Trophoblast cell (in vitro differentiated cells and primary cell): ENCODE measurements at regions not wholly inside any gene's neighbourhood (a gene's known extent, or its start where the extent isn't known, plus 50 kb on each side); places are given as distances from the start of the nearest gene placed in this dataset.

Experiments
- DNase-seq, 2 donors: peaks; one replicate each; pipeline ENCODE4 v3.0.0-alpha.2; 2016
- H2AFZ ChIP-seq: 2 replicates; pipeline ENCODE4 v1.6.1; 2013; ENCODE audit warnings: low read length, moderate library complexity, mild to moderate bottlenecking; ENCODE audit not compliant: insufficient read depth, poor library complexity
- H2AK5ac ChIP-seq: 2 replicates; pipeline ENCODE4 v1.6.1; 2013; ENCODE audit warnings: mild to moderate bottlenecking, low read length
- H2BK120ac ChIP-seq: 2 replicates; pipeline ENCODE4 v1.6.1; 2013; ENCODE audit warnings: low read length, mild to moderate bottlenecking, moderate library complexity; ENCODE audit not compliant: insufficient read depth, poor library complexity
- H2BK12ac ChIP-seq: 2 replicates; pipeline ENCODE4 v1.6.1; 2013; ENCODE audit warnings: mild to moderate bottlenecking, low read length, moderate library complexity
- H2BK5ac ChIP-seq: 2 replicates; pipeline ENCODE4 v1.6.1; 2013; ENCODE audit warnings: low read length, low read depth, moderate library complexity, mild to moderate bottlenecking; ENCODE audit not compliant: poor library complexity
- H3K14ac ChIP-seq: 2 replicates; pipeline ENCODE4 v1.6.1; 2013; ENCODE audit warnings: mild to moderate bottlenecking, low read length
- H3K18ac ChIP-seq: 2 replicates; pipeline ENCODE4 v1.6.1; 2013; ENCODE audit warnings: mild to moderate bottlenecking, low read length
- H3K23ac ChIP-seq: 2 replicates; pipeline ENCODE4 v1.6.1; 2013; ENCODE audit warnings: low read length
- H3K27ac ChIP-seq: 2 replicates; pipeline ENCODE4 v1.5.1; 2013; ENCODE audit warnings: low read depth, mild to moderate bottlenecking, inconsistent platforms, low read length, moderate library complexity
- H3K27me3 ChIP-seq: 2 replicates; pipeline ENCODE4 v1.6.1; 2013; ENCODE audit warnings: inconsistent platforms, mild to moderate bottlenecking, low read length, moderate library complexity; ENCODE audit not compliant: insufficient read depth
- H3K36me3 ChIP-seq, 2 experiments: 1 replicate in 1 of 2; 2 replicates in 1 of 2; pipeline ENCODE4 v1.6.1; 2013; ENCODE audit warnings: low read length in 2 of 2, mild to moderate bottlenecking in 2 of 2, moderate library complexity in 1 of 2; ENCODE audit not compliant: insufficient read depth in 2 of 2, control insufficient read depth in 1 of 2
- H3K4ac ChIP-seq: 2 replicates; pipeline ENCODE4 v1.6.1; 2013; ENCODE audit warnings: low read depth, mild to moderate bottlenecking, low read length, moderate library complexity
- H3K4me1 ChIP-seq, 2 experiments: 1 replicate in 1 of 2; 2 replicates in 1 of 2; pipeline ENCODE4 v1.6.1; 2013; ENCODE audit warnings: low read length in 2 of 2, mild to moderate bottlenecking in 2 of 2, moderate library complexity in 1 of 2; ENCODE audit not compliant: insufficient read depth in 2 of 2, control insufficient read depth in 1 of 2
- H3K4me2 ChIP-seq: 2 replicates; pipeline ENCODE4 v1.6.1; 2013; ENCODE audit warnings: inconsistent platforms, mild to moderate bottlenecking, low read length, moderate library complexity
- H3K4me3 ChIP-seq: 2 replicates; pipeline ENCODE4 v1.5.1; 2013; ENCODE audit warnings: mild to moderate bottlenecking, low read depth, low read length, inconsistent platforms
- H3K79me1 ChIP-seq: one replicate; pipeline ENCODE4 v1.6.1; 2013; ENCODE audit warnings: low read length
- H3K79me2 ChIP-seq: 2 replicates; pipeline ENCODE4 v1.6.1; 2013; ENCODE audit warnings: low read length, mild to moderate bottlenecking; ENCODE audit not compliant: control insufficient read depth, insufficient read depth, poor library complexity
- H3K9ac ChIP-seq: 2 replicates; pipeline ENCODE4 v1.6.1; 2013; ENCODE audit warnings: mild to moderate bottlenecking, low read length
- H3K9me3 ChIP-seq: 2 replicates; pipeline ENCODE4 v1.6.1; 2013; ENCODE audit warnings: low read depth, mild to moderate bottlenecking, control low read depth, inconsistent platforms, low read length; ENCODE audit not compliant: insufficient read depth
- H4K12ac ChIP-seq: 2 replicates; pipeline ENCODE4 v1.6.1; 2013; ENCODE audit warnings: low read depth, mild to moderate bottlenecking, low read length, moderate library complexity
- H4K8ac ChIP-seq: 2 replicates; pipeline ENCODE4 v1.6.1; 2013; ENCODE audit warnings: low read depth, mild to moderate bottlenecking, low read length, moderate library complexity
- H4K91ac ChIP-seq: one replicate; pipeline ENCODE4 v1.6.1; 2013; ENCODE audit warnings: low read depth, mild to moderate bottlenecking, low read length, moderate library complexity
- WGBS: extraction: QIAGEN DNeasy Blood & Tissue Kit; methylation state at CpG from one replicate; pipeline ENCODE4 v1.1.7; 2013; ENCODE audit warnings: missing lambda C conversion rate; ENCODE audit not compliant: insufficient read length, insufficient coverage; ENCODE audit errors: extremely low coverage; 5-methylcytosine and 5-hydroxymethylcytosine counted together

DNA sequence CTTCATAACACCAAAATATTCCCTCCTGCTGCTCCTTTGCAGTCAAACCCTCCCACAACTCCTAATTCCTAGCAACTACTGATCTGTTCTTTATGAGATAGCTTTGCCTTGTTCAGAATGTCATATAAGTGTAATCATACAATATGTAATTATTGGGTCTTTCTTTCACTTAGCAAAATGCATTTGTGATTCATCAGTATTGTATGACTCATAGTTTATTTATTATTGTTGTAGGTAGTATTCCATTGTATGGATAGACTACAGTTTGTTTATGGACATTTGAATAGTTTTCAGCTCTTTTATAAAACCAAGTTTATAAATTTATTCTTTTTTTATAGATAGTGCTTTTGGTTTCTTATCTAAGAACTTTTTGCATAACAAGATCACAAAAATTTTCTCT lies 468.2 kb upstream of the KIF2A start:
- no peak overlapping the region for H3K4me2 ChIP-seq
- no peak overlapping the region for H4K8ac ChIP-seq
- H2BK12ac ChIP-seq = no peak overlapping the region
- no peak overlapping the region for H3K23ac ChIP-seq
- peaks cover 1% of the 10 kb centered on the region for H3K9me3 ChIP-seq
- no peak overlapping the region for H2BK5ac ChIP-seq
- no peak overlapping the region for H4K91ac ChIP-seq
- H3K79me1 ChIP-seq = no peaks in the 10 kb centered on the region
- H3K4me3 ChIP-seq = no peak overlapping the region
- H3K27me3 ChIP-seq = no peaks in the 10 kb centered on the region
- no peaks in the 10 kb centered on the region for H3K36me3 ChIP-seq
- H3K18ac ChIP-seq = no peak overlapping the region
- no peak for DNase-seq
- H3K14ac ChIP-seq = no peak overlapping the region
- H4K12ac ChIP-seq = no peak overlapping the region
- no peak overlapping the region for H3K9ac ChIP-seq
- H3K79me2 ChIP-seq = no peaks in the 10 kb centered on the region
- no peak overlapping the region for H2BK120ac ChIP-seq
- H3K4ac ChIP-seq = no peak overlapping the region
- H3K4me1 ChIP-seq = no peaks in the 10 kb centered on the region
- no peak overlapping the region for H3K27ac ChIP-seq
- no peak overlapping the region for H2AK5ac ChIP-seq
- no peak overlapping the region for H2AFZ ChIP-seq

- Histone ChIP-seq H3K18ac (no peak overlapping the region), H3K27ac (no peak overlapping the region), H3K79me1 (no peaks in the 10 kb centered on the region), H3K23ac (no peak overlapping the region), H3K9me3 (no peaks in the 10 kb centered on the region), H2AK5ac (no peak overlapping the region), H3K4me2 (no peak overlapping the region), H3K27me3 (no peaks in the 10 kb centered on the region), H2BK120ac (no peak overlapping the region), H3K9ac (no peak overlapping the region), H3K36me3 (no peaks in the 10 kb centered on the region), H3K4me1 (no peaks in the 10 kb centered on the region), H3K14ac (no peak overlapping the region), H4K12ac (no peak overlapping the region), H2BK12ac (no peak overlapping the region), H3K79me2 (no peaks in the 10 kb centered on the region), H4K8ac (no peak overlapping the region), H3K4me3 (no peak overlapping the region), H3K4ac (no peak overlapping the region), H2BK5ac (no peak overlapping the region), H2AFZ (no peak overlapping the region), H4K91ac (no peak overlapping the region)
- no peak for DNase-seq
- WGBS = no CpG with 5 or more reads among the region's 3 CpGs
Observed at GRCh38 chr5:61840361-61840760, 465.6 kb upstream of the KIF2A start.

DNA sequence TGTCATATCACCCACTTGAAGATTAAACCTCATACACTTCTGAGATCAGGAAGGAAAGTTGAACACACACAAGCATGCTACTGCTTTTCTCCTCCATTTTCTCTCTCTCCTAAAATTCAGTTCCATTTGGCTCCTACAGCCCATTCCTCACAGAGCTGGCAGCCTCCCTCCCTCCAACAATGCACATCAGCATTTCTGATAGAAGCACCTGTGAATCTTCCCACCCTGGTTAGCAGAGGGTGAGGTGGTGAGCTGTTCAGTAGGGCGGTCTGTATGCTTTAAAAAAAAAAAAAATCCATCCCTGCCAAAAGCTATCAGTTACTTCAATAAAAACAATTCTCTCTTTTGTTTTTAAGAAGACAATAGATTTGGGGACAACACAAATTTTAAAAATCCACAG lies 463.2 kb upstream of the KIF2A start:
- no peak overlapping the region for H3K27ac ChIP-seq
- no peaks in the 10 kb centered on the region for H3K79me1 ChIP-seq

GRCh38 chr5:61850696-61851095 lies 455.3 kb upstream of the KIF2A start:
- Histone ChIP-seq H3K9me3 (no peaks in the 10 kb centered on the region), H3K18ac (no peak overlapping the region), H2BK5ac (no peak overlapping the region), H2AFZ (no peak overlapping the region), H3K14ac (no peak overlapping the region), H3K23ac (no peak overlapping the region), H2AK5ac (no peak overlapping the region), H4K8ac (no peak overlapping the region), H4K12ac (no peak overlapping the region), H3K4ac (no peak overlapping the region), H2BK12ac (no peak overlapping the region), H3K4me1 (no peaks in the 10 kb centered on the region), H2BK120ac (no peak overlapping the region), H3K9ac (no peak overlapping the region), H3K36me3 (no peaks in the 10 kb centered on the region), H3K27ac (no peak overlapping the region), H3K79me2 (no peaks in the 10 kb centered on the region), H3K27me3 (no peaks in the 10 kb centered on the region), H4K91ac (no peak overlapping the region), H3K4me2 (no peak overlapping the region), H3K4me3 (no peak overlapping the region), H3K79me1 (no peaks in the 10 kb centered on the region)
- no peak for DNase-seq

More for the DNA sequence above, 463.2 kb upstream of the KIF2A start:
- Histone ChIP-seq H3K18ac (no peak overlapping the region), H3K79me2 (no peaks in the 10 kb centered on the region), H3K4me1 (no peaks in the 10 kb centered on the region), H3K4me3 (no peak overlapping the region), H3K4ac (no peak overlapping the region), H3K9me3 (no peaks in the 10 kb centered on the region), H4K12ac (no peak overlapping the region), H2AFZ (no peak overlapping the region), H2AK5ac (no peak overlapping the region), H2BK5ac (no peak overlapping the region), H3K23ac (no peak overlapping the region), H4K8ac (no peak overlapping the region), H3K36me3 (no peaks in the 10 kb centered on the region), H2BK120ac (no peak overlapping the region), H3K14ac (no peak overlapping the region), H4K91ac (no peak overlapping the region), H2BK12ac (no peak overlapping the region), H3K9ac (no peak overlapping the region), H3K27me3 (no peaks in the 10 kb centered on the region), H3K4me2 (no peak overlapping the region)
- WGBS = no CpG with 5 or more reads among the region's 1 CpG
- no peak for DNase-seq

DNA sequence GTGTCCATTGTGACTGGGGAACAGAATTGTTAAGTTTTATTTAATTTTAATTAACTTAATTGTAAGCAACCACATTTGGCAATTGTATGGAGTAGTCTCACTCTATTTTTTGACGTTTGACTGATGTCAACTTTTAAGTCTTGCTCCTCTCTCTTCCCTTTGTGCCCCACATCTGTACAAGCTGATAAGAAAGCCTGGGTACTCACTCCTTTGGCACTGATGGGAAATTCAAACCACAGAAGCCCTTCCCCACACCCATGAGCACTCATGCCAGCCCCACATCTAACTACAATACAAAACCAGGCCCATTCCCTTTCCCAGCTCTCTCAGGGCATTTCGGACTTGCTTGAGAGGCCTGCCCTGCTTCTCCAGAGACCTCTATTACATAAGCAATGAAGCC lies 451.5 kb upstream of the KIF2A start:
- Histone ChIP-seq H3K4me1 (no peaks in the 10 kb centered on the region), H4K12ac (no peak overlapping the region), H3K14ac (no peak overlapping the region), H3K79me1 (no peaks in the 10 kb centered on the region), H3K23ac (no peak overlapping the region), H4K91ac (no peak overlapping the region), H2BK12ac (no peak overlapping the region), H3K27ac (no peak overlapping the region), H3K4me3 (no peak overlapping the region), H3K36me3 (no peaks in the 10 kb centered on the region), H3K4ac (no peak overlapping the region), H3K9me3 (no peaks in the 10 kb centered on the region), H2BK5ac (no peak overlapping the region), H3K79me2 (no peaks in the 10 kb centered on the region), H2BK120ac (no peak overlapping the region), H3K18ac (no peak overlapping the region), H3K9ac (no peak overlapping the region), H2AFZ (no peak overlapping the region), H3K27me3 (no peaks in the 10 kb centered on the region), H4K8ac (no peak overlapping the region), H2AK5ac (no peak overlapping the region), H3K4me2 (no peak overlapping the region)
- WGBS = no CpG with 5 or more reads among the region's 2 CpGs
- no peak for DNase-seq
